GM12875 (cell line): ENCODE measurements at regions not wholly inside any gene's neighbourhood (a gene's known extent, or its start where the extent isn't known, plus 50 kb on each side); places are given as distances from the start of the nearest gene placed in this dataset.

Experiments
- H3K4me3 ChIP-seq: one replicate; pipeline ENCODE4 v1.5.1; 2011; ENCODE audit warnings: low read depth, low read length, control low read depth
- CTCF ChIP-seq: IDR thresholded peaks from 2 replicates; pipeline ENCODE4 v1.5.1; 2011; ENCODE audit warnings: low read depth, mild to moderate bottlenecking, control low read depth, inconsistent platforms, low read length, moderate library complexity, borderline replicate concordance; ENCODE audit not compliant: insufficient read depth

- H3K4me3 ChIP-seq: no peak overlapping the region
- no peak for TF ChIP-seq CTCF
Measured at GRCh38 chr9:10793306-10793705, 180.5 kb upstream of the PTPRD start.

- H3K4me3 ChIP-seq: no peak overlapping the region
- no peak for TF ChIP-seq CTCF
Measured at GRCh38 chr9:10804486-10804885, 191.7 kb upstream of the PTPRD start.

GRCh38 chr9:10806868-10807267 is 194.1 kb upstream of the PTPRD start:
- TF ChIP-seq CTCF: no peak
- H3K4me3 ChIP-seq: no peak overlapping the region

DNA sequence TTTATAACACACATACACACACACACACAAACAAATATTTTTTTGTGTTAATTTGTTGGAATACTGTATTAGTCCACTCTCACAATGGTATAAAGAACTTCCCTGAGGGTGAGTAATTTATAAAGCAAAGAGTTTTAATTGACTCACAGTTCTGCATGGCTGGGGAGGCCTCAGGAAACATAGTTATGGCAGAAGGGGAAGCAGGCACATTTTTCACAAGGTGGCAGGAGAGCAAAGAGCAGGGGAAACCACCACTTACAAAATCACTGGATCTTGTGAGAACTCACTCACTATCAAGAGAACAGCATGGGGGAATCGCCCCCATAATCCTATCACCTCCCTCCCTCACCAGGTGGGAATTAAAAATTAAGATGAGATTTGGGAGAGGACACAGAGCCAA is 205.4 kb upstream of the PTPRD start:
- TF ChIP-seq CTCF: no peak
- no peak overlapping the region for H3K4me3 ChIP-seq

- TF ChIP-seq CTCF: no peak
- H3K4me3 ChIP-seq: no peak overlapping the region
Measured at GRCh38 chr9:10835791-10836463, 223.1 kb upstream of the PTPRD start.

- no peak for TF ChIP-seq CTCF
- no peak overlapping the region for H3K4me3 ChIP-seq
Measured at GRCh38 chr9:10843151-10843550, 230.3 kb upstream of the PTPRD start.

DNA sequence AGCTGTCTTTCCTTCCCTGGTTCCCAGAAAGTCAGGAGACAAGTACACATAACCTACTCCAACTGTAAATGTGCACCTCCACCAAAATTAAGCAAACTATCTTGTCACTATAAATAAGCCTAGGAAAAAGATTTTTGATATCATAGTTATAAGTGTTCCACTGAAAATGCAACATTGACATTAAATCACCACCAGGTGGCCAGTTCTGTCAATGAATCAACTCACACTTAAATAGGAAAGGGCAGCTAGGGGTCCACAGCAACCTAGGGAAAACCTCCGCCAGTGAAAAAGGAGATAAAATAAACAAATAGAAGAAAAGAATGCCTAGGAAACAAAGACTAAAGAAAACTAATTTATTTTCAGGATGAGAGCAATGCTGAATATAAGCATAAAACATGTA is 243.0 kb upstream of the PTPRD start:
- H3K4me3 ChIP-seq: no peak overlapping the region
- TF ChIP-seq CTCF: no peak
